ENCODE measurements at regions not wholly inside any gene's neighbourhood (a gene's known extent, or its start where the extent isn't known, plus 50 kb on each side); places are given as distances from the start of the nearest gene placed in this dataset.

- Mint-ChIP-seq H3K27ac (no peak overlapping the region), H3K27me3 (no peaks in the 10 kb centered on the region), H3K4me3 (no peak overlapping the region), H3K9me3 (peaks cover 6% of the 10 kb centered on the region), H3K36me3 (ENCODE audit: low read depth) (no peaks in the 10 kb centered on the region), H3K4me1 (no peaks in the 10 kb centered on the region)
- no peak for DNase-seq
- CTCF ChIA-PET = no interaction called here
- POLR2A ChIA-PET = no interaction called here
These were observed 445.8 kb upstream of the NXPH2 start for GRCh38 chr2:139225961-139226360.

- no peak overlapping the region for H3K4me3 Mint-ChIP-seq
- DNase-seq = no peak
- H3K27ac Mint-ChIP-seq = no peak overlapping the region
- H3K4me1 Mint-ChIP-seq = no peaks in the 10 kb centered on the region
- ChIA-PET CTCF (no interaction called here), POLR2A (no interaction called here)
- peaks cover 16% of the 10 kb centered on the region for H3K9me3 Mint-ChIP-seq
- no peaks in the 10 kb centered on the region for H3K36me3 Mint-ChIP-seq (ENCODE audit: low read depth)
- no peaks in the 10 kb centered on the region for H3K27me3 Mint-ChIP-seq
These were observed 438.0 kb upstream of the NXPH2 start for GRCh38 chr2:139218181-139218580.

GRCh38 chr2:139217641-139218040, 437.5 kb upstream of the NXPH2 start:
- no peak overlapping the region for H3K27ac Mint-ChIP-seq
- POLR2A ChIA-PET = no interaction called here
- no peaks in the 10 kb centered on the region for H3K36me3 Mint-ChIP-seq (ENCODE audit: low read depth)
- CTCF ChIA-PET = no interaction called here
- DNase-seq = no peak
- H3K4me1 Mint-ChIP-seq = no peaks in the 10 kb centered on the region
- H3K4me3 Mint-ChIP-seq = no peak overlapping the region
- peaks cover 12% of the 10 kb centered on the region for H3K9me3 Mint-ChIP-seq
- H3K27me3 Mint-ChIP-seq = no peaks in the 10 kb centered on the region

- no peaks in the 10 kb centered on the region for H3K4me1 Mint-ChIP-seq
- H3K27me3 Mint-ChIP-seq = no peaks in the 10 kb centered on the region
- POLR2A ChIA-PET = no interaction called here
- DNase-seq = no peak
- H3K9me3 Mint-ChIP-seq = peaks cover 13% of the 10 kb centered on the region
- H3K4me3 Mint-ChIP-seq = no peak overlapping the region
- CTCF ChIA-PET = no interaction called here
- H3K36me3 Mint-ChIP-seq (ENCODE audit: low read depth) = no peaks in the 10 kb centered on the region
- no peak overlapping the region for H3K27ac Mint-ChIP-seq
These were observed 436.2 kb upstream of the NXPH2 start for GRCh38 chr2:139216435-139216834.

- CTCF ChIA-PET = no interaction called here
- DNase-seq = no peak
- POLR2A ChIA-PET = no interaction called here
- Mint-ChIP-seq H3K4me3 (no peak overlapping the region), H3K27ac (no peak overlapping the region), H3K9me3 (peaks cover 14% of the 10 kb centered on the region), H3K36me3 (ENCODE audit: low read depth) (no peaks in the 10 kb centered on the region), H3K27me3 (no peaks in the 10 kb centered on the region), H3K4me1 (no peaks in the 10 kb centered on the region)
These were observed 434.6 kb upstream of the NXPH2 start for GRCh38 chr2:139214801-139215200.

GRCh38 chr2:139209586-139209985, 429.4 kb upstream of the NXPH2 start:
- H3K27me3 Mint-ChIP-seq = no peaks in the 10 kb centered on the region
- H3K36me3 Mint-ChIP-seq (ENCODE audit: low read depth) = no peaks in the 10 kb centered on the region
- DNase-seq = no peak
- no peaks in the 10 kb centered on the region for H3K4me1 Mint-ChIP-seq
- POLR2A ChIA-PET = no interaction called here
- no peak overlapping the region for H3K27ac Mint-ChIP-seq
- CTCF ChIA-PET = no interaction called here
- no peak overlapping the region for H3K4me3 Mint-ChIP-seq
- peaks cover 6% of the 10 kb centered on the region for H3K9me3 Mint-ChIP-seq

- CTCF ChIA-PET = no interaction called here
- POLR2A ChIA-PET = no interaction called here
- Mint-ChIP-seq H3K9me3 (no peaks in the 10 kb centered on the region), H3K4me1 (no peaks in the 10 kb centered on the region), H3K27ac (no peak overlapping the region), H3K27me3 (no peaks in the 10 kb centered on the region), H3K4me3 (no peak overlapping the region), H3K36me3 (ENCODE audit: low read depth) (no peaks in the 10 kb centered on the region)
- DNase-seq = no peak
These were observed 421.3 kb upstream of the NXPH2 start for GRCh38 chr2:139201516-139201915.

GRCh38 chr2:139196754-139197153, 416.6 kb upstream of the NXPH2 start:
- Mint-ChIP-seq H3K9me3 (peaks cover 4% of the 10 kb centered on the region), H3K4me1 (no peaks in the 10 kb centered on the region), H3K36me3 (ENCODE audit: low read depth) (no peaks in the 10 kb centered on the region), H3K4me3 (no peak overlapping the region), H3K27ac (no peak overlapping the region), H3K27me3 (no peaks in the 10 kb centered on the region)
- ChIA-PET POLR2A (no interaction called here), CTCF (no interaction called here)
- no peak for DNase-seq

GRCh38 chr2:139194546-139194945, 414.4 kb upstream of the NXPH2 start:
- no peak overlapping the region for H3K4me3 Mint-ChIP-seq
- POLR2A ChIA-PET = no interaction called here
- CTCF ChIA-PET = no interaction called here
- H3K9me3 Mint-ChIP-seq = peaks cover 4% of the 10 kb centered on the region
- H3K27ac Mint-ChIP-seq = no peak overlapping the region
- no peaks in the 10 kb centered on the region for H3K27me3 Mint-ChIP-seq
- no peaks in the 10 kb centered on the region for H3K36me3 Mint-ChIP-seq (ENCODE audit: low read depth)
- DNase-seq = no peak
- H3K4me1 Mint-ChIP-seq = no peaks in the 10 kb centered on the region

- H3K4me3 Mint-ChIP-seq = no peak overlapping the region
- POLR2A ChIA-PET = no interaction called here
- no peaks in the 10 kb centered on the region for H3K27me3 Mint-ChIP-seq
- H3K4me1 Mint-ChIP-seq = no peaks in the 10 kb centered on the region
- H3K9me3 Mint-ChIP-seq = peaks cover 8% of the 10 kb centered on the region
- H3K27ac Mint-ChIP-seq = no peak overlapping the region
- H3K36me3 Mint-ChIP-seq (ENCODE audit: low read depth) = no peaks in the 10 kb centered on the region
- CTCF ChIA-PET = no interaction called here
- no peak for DNase-seq
These were observed 396.9 kb upstream of the NXPH2 start for GRCh38 chr2:139177041-139177440.

- no peak for DNase-seq
- Mint-ChIP-seq H3K4me3 (no peak overlapping the region), H3K4me1 (no peaks in the 10 kb centered on the region), H3K36me3 (ENCODE audit: low read depth) (no peaks in the 10 kb centered on the region), H3K9me3 (peaks cover 9% of the 10 kb centered on the region), H3K27ac (no peak overlapping the region), H3K27me3 (no peaks in the 10 kb centered on the region)
- ChIA-PET CTCF (no interaction called here), POLR2A (no interaction called here)
These were observed 395.3 kb upstream of the NXPH2 start for GRCh38 chr2:139175510-139175909.

GRCh38 chr2:139170406-139170805, 390.2 kb upstream of the NXPH2 start:
- Mint-ChIP-seq H3K4me1 (no peaks in the 10 kb centered on the region), H3K4me3 (no peak overlapping the region), H3K27ac (no peak overlapping the region), H3K27me3 (no peaks in the 10 kb centered on the region), H3K36me3 (ENCODE audit: low read depth) (no peaks in the 10 kb centered on the region), H3K9me3 (peaks cover 5% of the 10 kb centered on the region)
- CTCF ChIA-PET = no interaction called here
- POLR2A ChIA-PET = no interaction called here
- no peak for DNase-seq

- CTCF ChIA-PET = no interaction called here
- H3K4me1 Mint-ChIP-seq = no peaks in the 10 kb centered on the region
- no peaks in the 10 kb centered on the region for H3K27me3 Mint-ChIP-seq
- POLR2A ChIA-PET = no interaction called here
- no peak for DNase-seq
- H3K4me3 Mint-ChIP-seq = no peak overlapping the region
- no peak overlapping the region for H3K27ac Mint-ChIP-seq
- H3K9me3 Mint-ChIP-seq = peaks cover 8% of the 10 kb centered on the region
- H3K36me3 Mint-ChIP-seq (ENCODE audit: low read depth) = no peaks in the 10 kb centered on the region
These were observed 385.4 kb upstream of the NXPH2 start for GRCh38 chr2:139165601-139166000.

- ChIA-PET CTCF (no interaction called here), POLR2A (no interaction called here)
- H3K27me3 Mint-ChIP-seq = no peaks in the 10 kb centered on the region
- no peak for DNase-seq
- H3K9me3 Mint-ChIP-seq = peaks cover 8% of the 10 kb centered on the region
- no peak overlapping the region for H3K27ac Mint-ChIP-seq
- H3K4me3 Mint-ChIP-seq = no peak overlapping the region
- no peaks in the 10 kb centered on the region for H3K36me3 Mint-ChIP-seq (ENCODE audit: low read depth)
- H3K4me1 Mint-ChIP-seq = no peaks in the 10 kb centered on the region
These were observed 384.9 kb upstream of the NXPH2 start for GRCh38 chr2:139165041-139165440.

GRCh38 chr2:139162957-139163356, 382.8 kb upstream of the NXPH2 start:
- H3K4me1 Mint-ChIP-seq = no peaks in the 10 kb centered on the region
- DNase-seq = no peak
- H3K36me3 Mint-ChIP-seq (ENCODE audit: low read depth) = no peaks in the 10 kb centered on the region
- H3K9me3 Mint-ChIP-seq = peaks cover 8% of the 10 kb centered on the region
- ChIA-PET CTCF (no interaction called here), POLR2A (no interaction called here)
- H3K4me3 Mint-ChIP-seq = no peak overlapping the region
- no peak overlapping the region for H3K27ac Mint-ChIP-seq
- no peaks in the 10 kb centered on the region for H3K27me3 Mint-ChIP-seq

Measured in activated CD4-positive, alpha-beta memory T cell treated with anti-CD3 and anti-CD28 coated beads, Interleukin-2, amount 10 ng/mL, durations not matched to agents 7 days and 5 days (primary cell).